MM.1S (cell line): ENCODE measurements at regions not wholly inside any gene's neighbourhood (a gene's known extent, or its start where the extent isn't known, plus 50 kb on each side); places are given as distances from the start of the nearest gene placed in this dataset.

Experiments used
- DNase-seq: peaks from one replicate; pipeline ENCODE4 v3.0.0-alpha.2; 2015
- H2AFZ ChIP-seq: fragments of 300-600 bp; sonication (generic); 2 replicates; pipeline ENCODE4 v1.6.0; 2016; ENCODE audit warnings: antibody characterized with exemption, low read length
- H3F3A ChIP-seq: fragments of 300-600 bp; sonication (generic); 2 replicates; pipeline ENCODE4 v1.6.1; 2016; ENCODE audit warnings: mild to moderate bottlenecking, antibody characterized with exemption, low read length, moderate library complexity, mixed read lengths; ENCODE audit not compliant: insufficient read depth
- H3K27ac ChIP-seq: fragments of 300-600 bp; sonication (generic); 2 replicates; pipeline ENCODE4 v1.5.1; 2016; ENCODE audit warnings: mild to moderate bottlenecking, low read length
- H3K27me3 ChIP-seq: fragments of 300-600 bp; sonication (generic); replicated peaks from 2 replicates; pipeline ENCODE4 v1.6.0; 2016; ENCODE audit warnings: low read length; ENCODE audit not compliant: insufficient read depth
- H3K36me3 ChIP-seq: fragments of 300-600 bp; sonication (generic); replicated peaks from 2 replicates; pipeline ENCODE4 v1.6.1; 2016; ENCODE audit warnings: mild to moderate bottlenecking, low read length, mixed read lengths; ENCODE audit not compliant: insufficient read depth
- H3K4me1 ChIP-seq: fragments of 300-600 bp; sonication (generic); 2 replicates; pipeline ENCODE4 v1.6.1; 2016; ENCODE audit warnings: low read length, mixed read lengths
- H3K4me2 ChIP-seq: fragments of 300-600 bp; sonication (generic); 2 replicates; pipeline ENCODE4 v1.6.0; 2016; ENCODE audit warnings: low read depth, low read length
- H3K4me3 ChIP-seq: fragments of 300-600 bp; sonication (generic); 2 replicates; pipeline ENCODE4 v1.5.1; 2016; ENCODE audit warnings: low read length, mixed read lengths
- H3K79me2 ChIP-seq: fragments of 300-600 bp; sonication (generic); 2 replicates; pipeline ENCODE4 v1.6.1; 2016; ENCODE audit warnings: mixed run types, low read length, mixed read lengths
- H3K9ac ChIP-seq: fragments of 300-600 bp; sonication (generic); 2 replicates; pipeline ENCODE4 v1.6.1; 2016; ENCODE audit warnings: low read length, mixed read lengths
- H3K9me2 ChIP-seq: fragments of 300-600 bp; sonication (generic); replicated peaks from 2 replicates; pipeline ENCODE4 v1.6.1; 2016; ENCODE audit warnings: mild to moderate bottlenecking, low read length, mixed read lengths; ENCODE audit not compliant: insufficient read depth
- H3K9me3 ChIP-seq: fragments of 300-600 bp; sonication (generic); replicated peaks from 2 replicates; pipeline ENCODE4 v1.6.1; 2016; ENCODE audit warnings: mild to moderate bottlenecking, low read length, mixed read lengths; ENCODE audit not compliant: insufficient read depth
- H4K20me1 ChIP-seq: fragments of 300-600 bp; sonication (generic); 2 replicates; pipeline ENCODE4 v1.6.1; 2016; ENCODE audit warnings: mild to moderate bottlenecking, low read length, moderate library complexity, mixed read lengths; ENCODE audit not compliant: insufficient read depth
- EZH2 ChIP-seq: fragments of 300-600 bp; sonication (generic); optimal IDR thresholded peaks from 2 replicates; pipeline ENCODE3; 2017; ENCODE audit warnings: low read depth, mild to moderate bottlenecking, antibody characterized with exemption, low read length, mixed read lengths
- EZH2phosphoT487 ChIP-seq: fragments of 300-600 bp; sonication (generic); IDR thresholded peaks from 2 replicates; pipeline ENCODE4 v1.6.1; 2018; ENCODE audit warnings: antibody characterized with exemption, low read length
- TF ChIP-seq, protein P1 (sequence below): fragments of 300-600 bp; sonication (generic); IDR thresholded peaks from 2 replicates; pipeline ENCODE4 v1.5.1; 2016; ENCODE audit warnings: antibody characterized with exemption, low read length, mixed read lengths

DNA sequence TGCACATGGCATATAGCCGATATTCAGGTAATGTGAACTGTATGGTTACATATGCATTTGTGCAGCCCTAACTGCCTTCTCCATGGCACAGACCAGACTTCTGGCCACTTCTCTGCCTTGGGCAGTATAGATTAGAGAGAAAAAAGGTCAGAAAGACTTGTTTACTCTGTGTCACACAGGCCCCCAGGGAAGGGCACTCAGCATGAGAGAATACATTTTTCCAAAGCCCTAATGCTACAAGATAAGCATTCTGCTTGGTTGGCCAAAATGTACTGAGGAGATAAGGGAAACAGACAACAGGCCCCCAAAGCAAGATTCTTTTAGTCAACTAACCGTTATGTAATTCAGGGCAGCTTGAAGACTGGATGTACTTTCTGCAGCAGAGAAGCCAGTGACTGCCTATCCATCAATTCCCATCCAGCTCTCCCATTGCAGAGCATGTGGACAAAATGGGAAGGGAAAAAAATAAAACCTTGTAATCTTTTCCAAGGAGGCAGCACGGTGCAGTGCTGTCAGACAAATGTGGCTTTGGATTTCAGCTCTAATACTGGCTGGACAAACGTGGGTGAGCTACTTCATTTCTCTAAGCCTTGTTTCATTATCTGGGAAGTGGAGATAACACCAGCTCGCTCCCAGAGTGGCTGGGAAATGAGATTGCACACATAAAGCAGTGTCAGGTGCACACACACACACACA is 205.9 kb downstream of the NSG2 start:
- Histone ChIP-seq H3K79me2 (no peaks in the 10 kb centered on the region), H3K36me3 (no peaks in the 10 kb centered on the region), H3K27me3 (no peaks in the 10 kb centered on the region), H3K9ac (no peak overlapping the region), H3K9me3 (no peaks in the 10 kb centered on the region), H2AFZ (no peak overlapping the region), H3K4me1 (no peaks in the 10 kb centered on the region), H3K4me2 (no peak overlapping the region), H3K27ac (no peak overlapping the region), H3F3A (no peaks in the 10 kb centered on the region), H3K9me2 (no peaks in the 10 kb centered on the region), H4K20me1 (no peaks in the 10 kb centered on the region), H3K4me3 (no peak overlapping the region)
- no peak for DNase-seq
- TF ChIP-seq EZH2phosphoT487 (no peak), EZH2 (no peak)
- TF ChIP-seq, protein P1, sequence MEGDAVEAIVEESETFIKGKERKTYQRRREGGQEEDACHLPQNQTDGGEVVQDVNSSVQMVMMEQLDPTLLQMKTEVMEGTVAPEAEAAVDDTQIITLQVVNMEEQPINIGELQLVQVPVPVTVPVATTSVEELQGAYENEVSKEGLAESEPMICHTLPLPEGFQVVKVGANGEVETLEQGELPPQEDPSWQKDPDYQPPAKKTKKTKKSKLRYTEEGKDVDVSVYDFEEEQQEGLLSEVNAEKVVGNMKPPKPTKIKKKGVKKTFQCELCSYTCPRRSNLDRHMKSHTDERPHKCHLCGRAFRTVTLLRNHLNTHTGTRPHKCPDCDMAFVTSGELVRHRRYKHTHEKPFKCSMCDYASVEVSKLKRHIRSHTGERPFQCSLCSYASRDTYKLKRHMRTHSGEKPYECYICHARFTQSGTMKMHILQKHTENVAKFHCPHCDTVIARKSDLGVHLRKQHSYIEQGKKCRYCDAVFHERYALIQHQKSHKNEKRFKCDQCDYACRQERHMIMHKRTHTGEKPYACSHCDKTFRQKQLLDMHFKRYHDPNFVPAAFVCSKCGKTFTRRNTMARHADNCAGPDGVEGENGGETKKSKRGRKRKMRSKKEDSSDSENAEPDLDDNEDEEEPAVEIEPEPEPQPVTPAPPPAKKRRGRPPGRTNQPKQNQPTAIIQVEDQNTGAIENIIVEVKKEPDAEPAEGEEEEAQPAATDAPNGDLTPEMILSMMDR, result no peak

DNA sequence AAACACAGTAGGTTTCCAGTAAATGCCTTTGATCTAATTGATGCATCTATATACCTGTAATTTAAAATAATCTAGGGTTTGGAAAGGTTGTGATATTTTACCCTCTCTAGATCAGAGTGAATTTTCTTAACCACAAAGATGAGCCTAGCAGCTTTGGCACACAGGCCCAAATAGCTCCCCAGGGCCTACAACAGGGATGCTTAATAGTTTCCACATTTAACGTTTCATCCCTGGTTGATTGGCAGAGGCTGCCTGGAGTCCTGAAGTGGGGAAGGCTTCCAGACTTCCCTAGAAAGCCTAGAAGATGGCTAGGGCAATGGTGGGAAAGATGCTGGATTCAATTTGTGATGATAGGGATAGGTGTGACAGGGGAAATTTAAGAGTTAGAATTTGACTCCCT is 206.6 kb downstream of the NSG2 start:
- no peaks in the 10 kb centered on the region for H3K79me2 ChIP-seq
- no peak for DNase-seq
- no peak overlapping the region for H3K4me3 ChIP-seq
- H3K9ac ChIP-seq, result no peak overlapping the region
- H3K4me2 ChIP-seq, result no peak overlapping the region
- H3K27me3 ChIP-seq, result no peaks in the 10 kb centered on the region
- H4K20me1 ChIP-seq, result no peaks in the 10 kb centered on the region
- H3F3A ChIP-seq, result no peaks in the 10 kb centered on the region
- no peaks in the 10 kb centered on the region for H3K36me3 ChIP-seq
- no peak overlapping the region for H3K27ac ChIP-seq
- no peak overlapping the region for H2AFZ ChIP-seq
- TF ChIP-seq EZH2 (no peak), EZH2phosphoT487 (no peak)
- TF ChIP-seq, protein P1, result no peak
- H3K9me2 ChIP-seq, result no peaks in the 10 kb centered on the region
- no peaks in the 10 kb centered on the region for H3K9me3 ChIP-seq
- H3K4me1 ChIP-seq, result no peaks in the 10 kb centered on the region

DNA sequence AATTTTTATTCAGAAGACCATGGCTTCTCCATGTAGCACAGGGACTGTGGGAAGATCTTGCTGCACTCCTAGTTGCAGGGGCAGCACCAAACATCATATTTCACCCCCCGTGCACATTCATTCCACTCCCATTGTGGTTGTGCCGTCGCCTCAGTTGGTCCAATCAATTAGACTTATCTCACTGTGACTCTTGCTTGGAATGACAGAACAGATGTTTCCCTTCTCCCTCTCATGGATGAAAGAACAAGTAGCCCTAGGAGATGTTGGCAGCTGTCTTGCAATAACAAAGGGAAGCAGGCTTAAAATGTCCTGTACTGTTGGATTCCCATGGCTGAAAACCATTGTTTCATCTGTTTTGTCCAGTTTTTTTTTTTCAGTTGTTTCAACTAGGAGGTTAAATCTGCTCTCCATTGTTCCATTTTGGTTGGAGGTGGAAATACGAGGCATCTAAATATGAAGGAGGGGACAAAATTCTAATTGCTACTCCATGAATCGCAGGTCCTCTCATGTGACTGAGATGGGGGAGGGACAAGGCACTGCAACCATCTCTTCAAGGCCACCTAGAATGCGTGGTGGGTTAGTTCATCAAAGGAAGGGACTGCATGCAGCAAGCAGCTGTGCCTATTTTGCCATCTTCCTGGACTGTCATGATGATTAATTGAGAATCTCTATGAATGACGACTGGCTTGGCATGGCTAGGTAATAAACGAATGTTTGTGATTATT is 214.4 kb downstream of the NSG2 start:
- Histone ChIP-seq H2AFZ (no peak overlapping the region), H4K20me1 (no peaks in the 10 kb centered on the region), H3F3A (no peaks in the 10 kb centered on the region), H3K27ac (no peak overlapping the region), H3K9ac (no peak overlapping the region), H3K4me2 (no peak overlapping the region), H3K9me3 (no peaks in the 10 kb centered on the region), H3K4me3 (no peak overlapping the region), H3K79me2 (no peaks in the 10 kb centered on the region), H3K27me3 (no peaks in the 10 kb centered on the region), H3K36me3 (no peaks in the 10 kb centered on the region), H3K9me2 (no peaks in the 10 kb centered on the region), H3K4me1 (no peaks in the 10 kb centered on the region)
- no peak for DNase-seq
- TF ChIP-seq, protein P1, result no peak
- TF ChIP-seq EZH2phosphoT487, result no peak
